Nucleus accumbens (tissue), 56 donors: ENCODE measurements at regions not wholly inside any gene's neighbourhood (a gene's known extent, or its start where the extent isn't known, plus 50 kb on each side); places are given as distances from the start of the nearest gene placed in this dataset.
"Not testable (repeated sequence)": the region's sequence is repeated elsewhere in the genome, so short reads cannot be mapped to it uniquely, and the experiment has no call there.

Source experiments
- DNase-seq, 56 donors: peaks; one replicate each; lab custom pipeline; 2025; lab: John Stamatoyannopoulos, UW

DNA sequence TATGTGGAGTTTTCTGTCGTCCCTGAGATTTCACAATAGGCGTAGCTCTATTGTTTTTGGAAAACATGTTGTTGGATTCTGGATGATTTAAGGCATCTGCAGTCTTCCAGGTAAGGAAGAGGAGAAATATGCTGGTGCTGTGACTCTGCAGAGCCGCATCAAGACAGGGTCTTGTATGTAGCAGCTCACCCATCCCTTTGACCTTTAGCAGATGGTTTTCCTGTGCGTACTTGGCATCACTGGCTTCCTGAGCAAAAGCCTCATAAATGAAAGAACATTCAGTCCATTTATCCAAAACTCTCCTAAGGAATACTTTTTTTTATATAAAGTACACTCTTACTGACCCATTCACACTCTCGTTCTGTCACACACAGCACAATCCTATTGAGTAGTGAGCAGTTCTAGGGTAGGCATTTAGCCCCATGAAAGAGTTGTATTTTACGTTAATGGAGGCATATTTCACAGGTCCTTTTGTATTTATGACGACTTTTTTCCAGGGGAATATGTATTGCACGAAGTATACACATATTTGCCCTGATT lies 443.9 kb downstream of the STK39 start:
- DNase-seq = no peak

DNA sequence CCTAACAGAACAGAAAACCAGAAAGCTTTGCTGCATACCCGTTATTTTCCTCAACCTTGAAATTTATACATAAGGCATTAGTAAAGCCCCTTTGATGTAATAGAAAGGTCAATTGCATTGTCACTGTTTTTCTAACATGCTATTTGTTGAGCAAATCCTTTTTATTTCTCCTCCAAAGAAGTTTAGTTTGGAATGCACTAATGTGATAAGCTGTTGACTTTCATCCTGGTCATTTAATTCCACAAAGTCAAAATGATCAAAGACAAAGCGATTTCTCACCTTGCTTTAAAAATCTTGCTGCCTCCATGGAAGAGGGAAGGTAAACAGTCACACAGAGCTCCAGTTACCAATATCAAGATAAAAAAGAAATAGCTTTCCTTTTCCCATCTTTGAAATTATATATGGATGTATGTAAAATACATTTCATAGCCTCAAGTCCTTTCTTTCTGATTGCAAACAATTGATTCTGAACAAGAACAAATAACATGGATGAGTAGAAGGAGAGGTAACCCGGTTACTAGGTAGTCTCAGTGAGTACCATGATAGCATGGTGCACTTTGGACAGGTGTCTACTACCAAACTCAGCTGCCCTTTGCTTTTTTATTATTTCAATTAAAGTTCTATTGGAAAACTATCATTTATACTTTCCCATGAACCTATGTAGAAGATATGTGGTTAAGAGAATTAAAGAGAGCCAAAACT lies 452.7 kb downstream of the STK39 start:
- DNase-seq = no peak

DNA sequence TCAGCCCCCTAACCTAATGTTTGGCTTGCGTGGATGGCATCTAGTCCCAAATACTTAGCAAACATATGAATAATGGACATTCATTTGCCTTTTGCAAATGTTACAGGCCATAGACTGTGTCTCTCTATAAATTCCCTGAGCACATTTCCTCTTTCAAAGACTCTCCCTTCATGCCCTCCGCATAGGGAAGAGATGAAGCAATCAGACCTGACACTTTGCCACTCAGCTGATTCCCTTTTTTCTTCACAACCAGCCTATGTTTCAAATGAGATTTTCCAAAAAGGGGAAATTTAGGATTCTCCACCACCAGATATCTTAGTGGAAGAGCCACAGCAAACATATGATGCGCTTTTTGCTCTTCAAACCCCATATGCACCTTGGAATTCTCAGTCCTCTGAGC lies 453.7 kb downstream of the STK39 start:
- DNase-seq = no peak

DNA sequence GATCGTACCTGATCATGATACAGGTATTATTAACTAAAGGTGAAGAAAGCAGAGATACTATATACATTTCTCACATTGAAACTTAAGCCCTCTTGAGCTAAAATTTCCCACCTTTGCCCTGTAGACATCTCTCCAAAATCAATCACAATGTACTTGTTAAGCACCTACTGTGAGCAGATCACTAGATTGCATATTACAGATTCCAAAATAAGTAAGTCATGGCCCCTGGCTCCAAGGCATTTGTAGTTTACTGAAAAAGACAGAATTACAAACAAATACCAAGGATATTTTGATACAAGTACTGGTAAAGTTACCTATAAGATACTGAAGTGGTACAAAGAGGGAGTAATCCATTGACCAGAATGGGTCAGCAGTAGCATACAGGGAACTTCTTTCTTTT lies 455.3 kb downstream of the STK39 start:
- no peak for DNase-seq

DNA sequence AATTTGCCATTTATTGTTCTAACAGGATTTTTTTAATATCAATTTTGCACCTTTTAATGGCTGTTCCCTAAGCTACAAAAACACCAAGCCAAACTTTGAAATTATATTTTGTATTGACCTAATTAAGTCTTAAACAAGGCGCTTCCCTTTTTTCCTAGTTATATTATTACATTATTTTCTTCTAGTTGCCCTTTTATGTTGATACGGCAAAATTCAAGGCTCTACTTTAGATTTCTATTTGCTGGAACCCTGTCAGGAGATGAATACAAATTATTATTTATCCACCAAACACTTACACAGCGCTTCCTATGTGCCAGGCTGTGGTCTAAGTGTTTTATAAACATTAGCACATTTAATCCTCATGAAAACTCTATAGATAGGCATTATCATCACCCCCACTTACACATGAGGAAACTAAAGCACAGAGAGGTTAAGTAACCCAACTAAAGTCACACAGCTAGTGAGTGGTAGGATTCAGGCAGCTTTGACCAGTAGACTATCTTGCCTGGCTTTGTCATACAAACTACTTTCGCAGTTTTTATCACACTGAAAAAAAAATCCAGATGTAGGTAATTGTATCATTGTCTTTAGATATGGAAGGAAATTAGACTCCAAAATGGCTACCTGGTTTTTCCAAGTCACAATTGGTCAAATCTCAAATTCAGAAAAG lies 456.5 kb downstream of the STK39 start:
- DNase-seq = no peak

DNA sequence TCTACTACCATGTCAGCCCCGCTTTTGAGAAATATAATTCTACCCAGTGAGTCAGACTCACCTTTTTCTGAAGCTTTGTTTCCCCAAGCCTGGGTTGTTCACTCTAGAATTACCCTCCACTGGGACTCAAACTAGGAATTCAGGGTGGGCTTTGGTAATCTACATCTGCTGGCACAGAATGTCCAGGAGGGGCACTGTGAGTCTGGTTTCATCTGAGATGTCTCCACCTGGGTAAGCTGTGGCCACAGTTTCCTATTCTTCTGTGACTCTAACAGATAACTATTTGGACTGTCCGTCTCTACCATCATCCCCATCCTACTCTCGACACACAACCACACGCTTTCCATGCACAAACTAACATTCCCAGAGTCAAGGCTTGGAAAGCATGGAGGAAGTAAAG lies 457.2 kb downstream of the STK39 start:
- no peak for DNase-seq

DNA sequence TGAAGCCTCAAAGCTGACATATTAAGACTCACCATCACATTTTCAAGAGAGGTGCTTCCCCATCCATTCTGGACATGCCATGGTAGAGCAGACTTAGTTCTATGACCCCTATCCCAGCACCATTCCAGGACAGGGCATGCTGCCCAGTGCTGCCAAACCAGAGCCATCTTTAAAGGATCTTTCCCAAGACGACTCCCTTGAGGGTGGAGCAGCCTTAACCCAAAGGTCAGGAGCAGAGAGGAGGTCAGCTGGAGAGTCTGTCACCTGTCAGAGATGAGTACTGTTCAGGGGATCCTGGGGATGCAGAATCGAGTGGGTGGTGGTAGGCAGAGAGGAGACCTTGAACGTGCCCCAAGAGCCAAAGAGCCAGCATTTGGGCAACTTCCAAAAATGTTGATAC lies 459.8 kb downstream of the STK39 start:
- DNase-seq = no peak

DNA sequence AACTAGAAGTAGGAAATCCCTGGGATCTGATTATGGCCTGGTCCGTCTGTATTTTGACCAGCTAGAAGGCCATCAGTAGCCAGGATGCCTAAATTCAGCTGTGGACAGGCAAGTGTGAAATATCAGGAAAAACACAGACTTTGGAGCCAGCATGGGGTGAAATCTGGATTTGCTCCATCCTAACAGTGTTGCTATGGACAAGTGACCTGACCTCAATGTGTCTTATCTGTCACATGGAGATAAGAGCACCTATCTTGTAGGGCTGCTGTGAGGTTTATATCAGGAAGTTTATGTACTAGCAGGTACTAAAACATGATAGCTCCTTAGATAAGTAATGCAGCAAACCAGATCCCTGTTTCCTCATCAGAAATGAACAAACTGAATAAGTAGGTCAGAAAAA lies 460.4 kb downstream of the STK39 start:
- DNase-seq = no peak

DNA sequence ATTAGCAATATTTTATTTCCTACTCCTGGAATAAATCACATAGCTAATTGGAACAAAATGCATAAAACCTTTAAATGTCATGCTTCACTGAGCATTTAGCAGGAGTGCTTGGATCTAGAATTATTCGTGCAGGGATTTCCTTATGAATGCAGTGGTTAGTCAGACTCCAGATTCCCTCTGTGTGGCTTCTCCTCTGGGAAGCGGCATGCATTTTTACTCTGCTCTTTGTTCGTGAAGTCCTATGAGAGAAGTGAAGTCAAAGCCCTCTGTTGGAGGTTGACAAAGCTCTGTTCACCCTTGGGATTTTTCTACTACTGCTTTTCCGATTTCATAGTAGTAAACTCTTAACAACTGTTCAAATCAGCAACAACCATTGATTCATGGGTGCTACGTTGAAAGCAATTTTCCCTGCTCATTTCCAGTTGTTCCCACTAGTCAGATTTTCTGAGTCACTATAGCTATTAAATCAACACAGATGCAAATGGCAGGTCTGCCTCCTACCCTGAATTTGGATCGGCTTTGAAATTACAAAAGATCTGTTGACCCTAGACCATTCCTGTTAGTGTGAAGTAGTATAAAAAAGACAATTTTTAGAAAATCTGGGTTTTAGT lies 461.7 kb downstream of the STK39 start:
- DNase-seq = peak in 2 of 56 donors; percentile 3 to 5

DNA sequence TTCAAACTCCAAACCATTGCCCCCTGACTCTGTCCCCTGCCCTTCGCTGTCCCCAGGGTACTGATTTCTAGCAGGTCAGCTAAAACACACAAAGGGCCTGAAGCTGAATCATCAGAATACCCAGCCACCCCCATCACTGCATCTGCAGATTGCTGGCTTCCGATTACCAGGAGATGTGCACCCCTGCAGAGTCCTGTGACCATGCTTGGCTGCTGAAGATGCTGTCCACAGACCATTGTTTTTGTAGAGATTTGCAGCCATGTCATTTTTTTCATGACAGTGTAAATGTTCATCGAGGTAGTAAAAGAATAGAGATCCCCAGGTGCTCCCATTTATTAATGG lies 463.3 kb downstream of the STK39 start:
- DNase-seq = peak in 1 of 56 donors; percentile 1

DNA sequence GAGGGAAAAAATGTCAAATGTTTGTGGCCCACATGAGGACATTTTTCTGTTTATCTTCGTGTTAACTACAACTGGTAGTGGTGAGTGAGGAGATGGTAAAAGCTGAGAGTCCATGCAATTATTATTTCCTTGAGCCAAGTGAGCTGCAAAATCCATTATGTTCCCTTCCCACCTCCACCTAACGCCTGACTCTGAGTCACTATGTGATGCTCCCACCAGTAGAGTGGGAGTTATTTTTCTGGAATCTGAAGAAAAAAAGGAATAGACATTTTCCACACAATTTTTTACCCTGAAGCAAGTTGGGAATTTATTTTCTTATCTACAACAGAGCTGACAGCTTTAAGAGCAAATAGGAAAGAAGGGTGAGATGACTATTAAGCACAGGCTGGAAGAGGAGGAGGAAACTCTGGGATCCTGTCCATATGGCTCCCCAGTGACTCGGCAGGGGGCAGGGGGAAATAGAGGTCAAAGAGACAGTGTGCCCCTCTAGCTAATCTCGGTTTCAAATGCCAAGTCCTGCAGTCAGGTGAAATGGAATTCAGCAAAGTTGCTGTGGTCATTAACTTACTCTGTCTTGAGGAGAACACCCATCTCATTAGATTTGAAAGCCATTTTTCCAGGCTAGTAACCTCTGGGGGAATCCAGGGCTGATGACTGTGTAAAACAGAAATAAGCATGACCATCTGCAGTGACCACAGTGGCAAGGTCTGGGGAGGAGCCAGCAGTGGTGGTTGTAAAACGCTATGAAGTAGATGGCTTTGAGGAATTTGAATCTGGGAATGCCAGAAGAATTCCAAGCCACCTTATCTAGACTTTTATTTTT lies 463.9 kb downstream of the STK39 start:
- DNase-seq = peak in 15 of 56 donors; percentile 1 to 48 (median 17)

DNA sequence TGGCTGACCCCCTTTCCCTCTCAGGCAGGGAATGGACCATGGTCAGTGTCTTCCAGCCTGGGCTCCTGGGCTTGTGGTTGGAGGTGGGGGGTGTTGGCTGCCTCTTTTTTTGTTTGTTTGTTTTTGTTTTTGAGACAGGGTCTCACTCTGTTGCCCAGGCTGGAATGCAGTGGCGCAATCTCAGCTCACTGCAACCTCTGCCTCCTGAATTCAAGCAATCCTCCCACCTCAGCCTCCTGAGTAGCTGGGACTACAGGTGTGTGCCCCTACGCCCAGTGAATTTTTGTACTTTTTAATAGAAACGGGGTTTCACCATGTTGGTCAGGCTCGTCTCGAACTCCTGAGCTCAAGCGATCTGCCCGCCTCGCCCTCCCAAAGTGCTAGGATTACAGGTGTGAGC lies 465.8 kb downstream of the STK39 start:
- not testable (repeated sequence) for DNase-seq

DNA sequence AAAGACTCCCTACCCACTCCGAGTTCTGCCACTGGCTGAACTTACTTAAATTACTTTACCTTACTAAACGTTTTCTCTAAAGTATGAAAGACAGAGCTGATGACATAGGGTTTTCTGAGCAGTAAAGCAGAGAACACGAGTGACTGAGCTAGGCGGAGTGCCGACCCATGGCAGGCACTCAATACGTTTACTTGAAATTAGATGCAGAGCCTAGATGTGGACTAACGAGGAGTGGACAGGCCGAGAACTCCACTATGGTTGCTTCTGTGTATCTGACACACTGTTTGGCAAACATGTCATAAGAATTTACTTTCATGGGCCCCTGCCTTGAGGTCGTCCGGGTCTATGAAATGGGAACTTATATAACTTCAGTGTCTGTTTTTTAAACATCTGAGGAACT lies 471.0 kb downstream of the STK39 start:
- DNase-seq = no peak

DNA sequence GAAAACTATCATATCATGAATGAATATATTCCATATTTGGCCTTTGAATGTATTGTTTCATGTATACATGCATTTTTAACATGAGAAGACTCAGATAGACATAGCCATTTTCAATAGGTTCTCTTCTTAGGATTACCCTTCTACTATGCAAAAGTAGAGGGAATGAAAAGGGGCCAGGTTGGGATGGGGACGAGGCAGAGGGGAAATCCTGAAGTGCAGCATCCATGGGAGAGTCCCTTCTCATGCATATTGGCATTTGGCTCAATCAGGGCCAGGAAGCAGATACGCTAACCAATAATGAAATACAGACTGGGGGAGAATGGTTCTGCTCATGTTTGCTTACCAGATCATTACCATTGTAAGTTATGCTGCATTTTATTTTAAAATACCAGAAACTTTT lies 475.8 kb downstream of the STK39 start:
- no peak for DNase-seq

DNA sequence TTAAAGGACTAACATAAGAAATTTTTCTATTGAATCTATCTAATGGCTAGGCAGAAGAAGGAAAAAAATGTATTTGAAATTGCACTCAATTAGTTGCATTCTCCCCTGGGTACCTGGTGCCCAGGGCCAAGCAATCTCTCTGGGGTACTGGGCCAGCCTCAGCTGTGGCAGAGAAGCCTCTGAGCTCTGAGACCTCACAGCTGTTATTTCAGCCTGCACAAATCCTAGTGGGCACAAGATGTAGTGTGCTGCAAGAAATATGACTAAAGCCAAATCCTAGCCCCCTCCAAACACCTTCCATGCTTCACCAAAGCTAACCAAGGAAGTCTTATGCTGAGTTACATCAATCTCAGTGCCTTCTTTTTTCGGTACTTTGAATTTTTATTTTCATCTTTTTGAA lies 478.4 kb downstream of the STK39 start:
- no peak for DNase-seq

DNA sequence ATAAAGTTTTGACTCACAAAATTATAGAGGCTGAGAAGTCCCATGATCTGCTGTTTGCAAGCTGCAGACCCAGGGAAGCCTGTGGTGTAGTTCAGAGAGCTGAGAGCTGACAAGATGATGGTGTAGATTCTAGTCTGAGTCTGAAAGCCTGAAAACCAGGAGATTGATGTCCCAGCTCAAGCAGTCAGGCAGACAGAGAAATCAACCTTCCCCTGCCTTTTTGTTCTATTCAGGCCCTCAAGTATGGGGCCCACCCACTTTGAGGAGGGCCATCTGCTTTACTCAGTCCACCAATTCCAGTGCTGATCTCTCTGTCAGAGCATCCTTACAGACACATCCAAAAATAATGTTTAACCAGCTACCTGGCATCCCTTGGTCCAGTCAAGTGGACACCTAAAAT lies 479.6 kb downstream of the STK39 start:
- no peak for DNase-seq

DNA sequence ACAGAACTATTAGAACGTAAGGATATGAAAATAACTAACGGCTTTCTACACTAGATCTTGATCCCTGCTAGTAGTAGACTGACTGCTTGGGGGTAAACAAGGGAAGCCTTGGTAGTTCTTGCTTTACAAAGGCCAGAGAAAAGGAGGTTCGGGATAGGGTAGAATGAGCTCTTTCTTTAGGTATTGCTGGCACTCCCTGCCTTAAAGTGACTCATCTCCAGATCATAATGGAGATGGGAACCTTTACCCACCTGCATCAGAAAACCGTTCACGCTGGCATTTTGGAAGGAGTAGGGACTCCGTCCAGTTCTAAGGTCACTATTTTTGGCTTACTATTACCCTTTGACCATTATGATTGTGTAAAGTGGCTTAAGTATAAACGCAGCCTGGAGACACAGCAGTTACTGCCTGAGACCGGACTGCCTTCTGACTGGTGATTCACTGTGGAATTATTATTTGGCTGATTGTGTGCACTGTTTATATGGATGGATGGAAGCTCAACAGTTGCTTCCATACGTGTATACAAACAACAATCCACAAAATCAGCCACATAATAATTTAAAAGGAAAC lies 482.5 kb downstream of the STK39 start:
- no peak for DNase-seq

DNA sequence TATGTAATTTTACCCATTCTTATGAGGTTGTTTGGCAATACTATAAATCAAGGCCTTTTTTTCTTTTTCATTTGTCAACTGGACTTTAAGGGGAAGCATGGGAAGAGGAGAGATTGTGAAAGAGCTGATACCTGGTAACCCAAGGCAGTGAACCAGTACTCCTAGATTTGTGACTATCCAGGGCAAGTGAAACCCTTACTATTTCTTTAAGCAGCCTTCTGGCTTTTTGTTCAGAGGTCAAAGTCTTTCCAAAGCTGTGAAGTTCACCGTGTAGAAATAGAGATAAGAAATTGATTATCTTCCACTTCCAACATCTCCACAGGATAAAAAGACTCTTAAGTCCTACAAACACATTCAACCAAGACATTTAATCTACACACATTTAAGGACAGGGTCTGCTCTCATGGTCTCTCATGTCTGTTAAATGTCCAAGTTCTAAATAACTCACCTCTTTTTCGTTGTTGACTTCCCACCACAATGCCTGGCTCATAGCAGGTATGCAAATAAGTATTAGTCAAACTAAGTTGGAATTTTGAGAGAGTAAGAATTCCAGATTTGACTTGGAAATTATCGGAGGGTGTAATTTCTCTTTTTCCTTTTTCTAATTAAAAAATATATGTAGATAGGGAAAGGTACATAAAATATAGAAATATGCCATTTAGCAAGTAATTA lies 485.8 kb downstream of the STK39 start:
- no peak for DNase-seq

DNA sequence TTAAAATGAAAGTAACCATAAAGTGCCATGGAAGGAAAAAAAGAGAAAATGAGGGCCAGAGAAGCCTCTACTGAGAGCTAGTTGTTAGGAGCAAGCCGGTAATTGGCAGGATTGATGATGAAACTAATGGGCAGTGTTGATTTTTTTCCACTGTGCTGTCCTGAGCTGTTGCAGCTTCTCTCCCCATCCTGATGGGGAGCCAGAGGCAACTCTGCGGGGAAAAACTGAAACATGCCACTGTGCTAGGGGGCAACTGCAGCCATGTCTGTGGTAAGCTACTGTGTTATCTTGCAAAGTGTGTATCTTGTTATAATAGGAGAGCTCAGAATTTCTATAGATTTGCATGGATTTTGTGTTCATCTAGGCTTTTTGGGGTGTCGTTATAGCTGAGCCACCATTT lies 487.9 kb downstream of the STK39 start:
- DNase-seq = no peak

DNA sequence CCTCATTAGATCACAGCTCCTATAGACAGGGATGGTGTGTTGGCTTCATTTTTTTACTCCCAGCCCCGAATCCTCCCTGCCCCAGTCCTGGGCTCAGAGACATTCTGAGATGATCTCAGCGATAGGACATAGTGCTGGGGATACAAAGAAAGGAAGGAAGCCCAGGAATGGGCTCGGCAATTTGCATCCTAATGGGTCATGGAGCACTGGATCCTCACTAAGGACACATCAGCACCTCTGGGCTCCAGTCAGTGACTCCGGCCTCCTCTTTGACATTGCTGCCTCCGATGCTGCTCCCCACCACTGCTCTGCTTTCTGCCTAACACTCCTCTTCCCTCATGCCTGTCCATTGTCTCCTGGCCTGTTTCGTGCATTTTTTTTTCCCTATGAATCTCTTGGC lies 489.1 kb downstream of the STK39 start:
- DNase-seq = no peak
